Endothelial cell of umbilical vein (primary cell): ENCODE measurements at regions not wholly inside any gene's neighbourhood (a gene's known extent, or its start where the extent isn't known, plus 50 kb on each side); places are given as distances from the start of the nearest gene placed in this dataset.

Experiments used
- BruUV-seq: library from RNA; stranded (reverse); fragments of 400-500 nt; replicated peaks from 2 replicates; lab custom pipeline; 2021; lab: Mats Ljungman, UMichigan
- CTCF ChIA-PET: fragments of 300-600, 350-600 bp; sonication (Branson Sonifier 250); formaldehyde crosslinking; loops from one replicate; lab custom pipeline; 2021; ENCODE audit warnings: antibody characterized with exemption, inconsistent platforms; lab: Charles Lee
- POLR2A ChIA-PET: fragments of 300-600, 350-600 bp; sonication (Branson Sonifier 250); formaldehyde crosslinking; loops from one replicate; lab custom pipeline; 2021; ENCODE audit warnings: antibody characterized with exemption, inconsistent platforms; lab: Charles Lee
- DNase-seq: peaks from one replicate; pipeline ENCODE4 v3.0.0-alpha.2; 2011; ENCODE audit warnings: low read depth, low spot score
- FAIRE-seq: peaks from 2 replicates; lab custom pipeline; 2011; peaks lifted over from hg19 to GRCh38; lab: Jason Lieb, UNC
- H2AFZ ChIP-seq: 2 replicates; pipeline ENCODE4 v1.6.0; 2012; ENCODE audit warnings: low read depth, low read length, control low read depth, inconsistent platforms
- H3K27ac ChIP-seq: 2 replicates; pipeline ENCODE4 v1.5.1; 2011; ENCODE audit warnings: low read depth, mild to moderate bottlenecking, control low read depth, low read length, moderate library complexity; ENCODE audit not compliant: insufficient read depth
- H3K27me3 ChIP-seq, 2 experiments: 2 replicates each; pipeline versions ENCODE4 v1.6.0 to v1.6.1; 2011; ENCODE audit warnings: low read length in 2 of 2, mixed read lengths in 1 of 2; ENCODE audit not compliant: control insufficient read depth in 2 of 2, insufficient read depth in 2 of 2
- H3K36me3 ChIP-seq, 2 experiments: 2 replicates in 1 of 2; 3 replicates in 1 of 2; pipeline ENCODE4 v1.5.1; 2011; ENCODE audit warnings: low read length in 2 of 2, mild to moderate bottlenecking in 1 of 2, moderate library complexity in 1 of 2; ENCODE audit not compliant: control insufficient read depth in 2 of 2, insufficient read depth in 2 of 2; ENCODE audit errors: extremely low read depth in 1 of 2
- H3K4me1 ChIP-seq: 3 replicates; pipeline ENCODE4 v1.5.1; 2011; ENCODE audit warnings: mild to moderate bottlenecking, low read length; ENCODE audit not compliant: control insufficient read depth, insufficient read depth; ENCODE audit errors: extremely low read depth
- H3K4me2 ChIP-seq: 2 replicates; pipeline ENCODE4 v1.6.1; 2011; ENCODE audit warnings: low read length, control low read depth, mixed read lengths; ENCODE audit not compliant: insufficient read depth
- H3K4me3 ChIP-seq, 3 experiments: fragments of 200-600 bp in 1 of 3; sonication (generic), shearing (Covaris generic) in 1 of 3; replicated peaks in 1 of 3; 2 replicates each; pipeline ENCODE4 v1.5.1; 2011 to 2016; ENCODE audit warnings: control low read depth in 3 of 3, low read length in 3 of 3, mild to moderate bottlenecking in 2 of 3, inconsistent platforms in 1 of 3, low read depth in 1 of 3, moderate library complexity in 1 of 3; ENCODE audit not compliant: insufficient read depth in 1 of 3
- H3K79me2 ChIP-seq: 2 replicates; pipeline ENCODE4 v1.6.0; 2012; ENCODE audit warnings: low read length, inconsistent platforms; ENCODE audit not compliant: control insufficient read depth, insufficient read depth
- H3K9ac ChIP-seq: replicated peaks from 2 replicates; pipeline ENCODE3; 2011; ENCODE audit warnings: low read length, control low read depth; ENCODE audit not compliant: insufficient read depth; ENCODE audit errors: extremely low read depth
- H3K9me1 ChIP-seq: replicated peaks from 3 replicates; pipeline ENCODE4 v1.6.0; 2011; ENCODE audit warnings: mild to moderate bottlenecking, low read length; ENCODE audit not compliant: control insufficient read depth, insufficient read depth; ENCODE audit errors: extremely low read depth
- H3K9me3 ChIP-seq: replicated peaks from 2 replicates; pipeline ENCODE4 v1.5.1; 2012; ENCODE audit warnings: low read length, inconsistent platforms; ENCODE audit not compliant: control insufficient read depth, insufficient read depth
- H4K20me1 ChIP-seq: replicated peaks from 2 replicates; pipeline ENCODE3; 2011; ENCODE audit warnings: mild to moderate bottlenecking, low read length; ENCODE audit not compliant: control insufficient read depth, insufficient read depth; ENCODE audit errors: extremely low read depth
- EZH2 ChIP-seq: IDR thresholded peaks from 2 replicates; pipeline ENCODE4 v1.6.1; 2012; ENCODE audit warnings: borderline replicate concordance, low read depth, mild to moderate bottlenecking, moderate library complexity, low read length, inconsistent platforms; ENCODE audit not compliant: severe bottlenecking
- FOS ChIP-seq: IDR thresholded peaks from 2 replicates; pipeline ENCODE4 v1.6.1; 2011; ENCODE audit warnings: mild to moderate bottlenecking, low read length, moderate library complexity, borderline replicate concordance; ENCODE audit not compliant: insufficient read depth
- GATA2 ChIP-seq: IDR thresholded peaks from 2 replicates; pipeline ENCODE4 v1.7.0; 2011; ENCODE audit warnings: low read depth, mild to moderate bottlenecking, moderate library complexity, mixed read lengths, low read length; ENCODE audit not compliant: insufficient read length, insufficient read depth
- JUN ChIP-seq: IDR thresholded peaks from 2 replicates; pipeline ENCODE4 v1.6.1; 2011; ENCODE audit warnings: borderline replicate concordance, low read depth; ENCODE audit not compliant: insufficient read length, insufficient read depth
- MYC ChIP-seq: IDR thresholded peaks from one replicate; pipeline ENCODE4 v1.6.1; 2011; ENCODE audit warnings: mild to moderate bottlenecking, low read depth, low read length
- POLR2A ChIP-seq: IDR thresholded peaks from 2 replicates; pipeline ENCODE4 v1.6.1; 2012; ENCODE audit warnings: low read depth, mild to moderate bottlenecking, control low read depth, low read length
- POLR2AphosphoS5 ChIP-seq: IDR thresholded peaks from 2 replicates; pipeline ENCODE4 v1.6.1; 2012; ENCODE audit warnings: low read depth, mild to moderate bottlenecking, control low read depth, low read length, moderate library complexity; ENCODE audit not compliant: insufficient read depth
- dilution Hi-C: fragments of 300-500 bp; cut with MboI; formaldehyde crosslinking; loops from one replicate; pipeline ENCODE4 v1.15.0; 2019; ENCODE audit warnings: low sequenced_read_pairs; ENCODE audit not compliant: extremely low pct_ligation_motif_present
- intact Hi-C: fragments of 100-400 bp; cut with micrococcal nuclease; formaldehyde crosslinking; loops from one replicate; pipeline ENCODE4 v1.10.0; 2022
- TF ChIP-seq, protein P1 (sequence below), 2 donors: IDR thresholded peaks; 1 replicate in 1 of 2; 2 replicates in 1 of 2; pipeline ENCODE4 v1.5.1; 2011; ENCODE audit warnings: low read length in 2 of 2, mild to moderate bottlenecking in 2 of 2, moderate library complexity in 2 of 2, control low read depth in 1 of 2, inconsistent platforms in 1 of 2, low read depth in 1 of 2; ENCODE audit not compliant: insufficient read depth in 1 of 2; ENCODE audit errors: extremely low read depth in 1 of 2

GRCh38 chr3:132847849-132848625 is 125.8 kb upstream of the NPHP3 start:
- H3K9ac ChIP-seq: no peak overlapping the region
- H3K4me2 ChIP-seq: no peak overlapping the region
- no peaks in the 10 kb centered on the region for H4K20me1 ChIP-seq
- POLR2A ChIA-PET: no interaction called here
- H3K9me3 ChIP-seq: no peaks in the 10 kb centered on the region
- DNase-seq: no peak
- no peak overlapping the region for H2AFZ ChIP-seq
- H3K4me1 ChIP-seq: no peaks in the 10 kb centered on the region
- H3K79me2 ChIP-seq: no peaks in the 10 kb centered on the region
- CTCF ChIA-PET: interaction anchor here (1.2 kb wide), 1 partner anchor 13 kb away, joined by 3 read pairs; no protein-coding TSS in a partner anchor
- no peak overlapping the region for H3K4me3 ChIP-seq
- no TSS peak for BruUV-seq
- FAIRE-seq: no peak
- H3K27ac ChIP-seq: no peak overlapping the region
- dilution Hi-C loops: no loop called here
- H3K27me3 ChIP-seq: no peaks in the 10 kb centered on the region
- no peaks in the 10 kb centered on the region for H3K36me3 ChIP-seq
- TF ChIP-seq POLR2AphosphoS5 (no peak), GATA2 (no peak), POLR2A (no peak), JUN (no peak), EZH2 (no peak), MYC (no peak), FOS (no peak)
- TF ChIP-seq, protein P1, sequence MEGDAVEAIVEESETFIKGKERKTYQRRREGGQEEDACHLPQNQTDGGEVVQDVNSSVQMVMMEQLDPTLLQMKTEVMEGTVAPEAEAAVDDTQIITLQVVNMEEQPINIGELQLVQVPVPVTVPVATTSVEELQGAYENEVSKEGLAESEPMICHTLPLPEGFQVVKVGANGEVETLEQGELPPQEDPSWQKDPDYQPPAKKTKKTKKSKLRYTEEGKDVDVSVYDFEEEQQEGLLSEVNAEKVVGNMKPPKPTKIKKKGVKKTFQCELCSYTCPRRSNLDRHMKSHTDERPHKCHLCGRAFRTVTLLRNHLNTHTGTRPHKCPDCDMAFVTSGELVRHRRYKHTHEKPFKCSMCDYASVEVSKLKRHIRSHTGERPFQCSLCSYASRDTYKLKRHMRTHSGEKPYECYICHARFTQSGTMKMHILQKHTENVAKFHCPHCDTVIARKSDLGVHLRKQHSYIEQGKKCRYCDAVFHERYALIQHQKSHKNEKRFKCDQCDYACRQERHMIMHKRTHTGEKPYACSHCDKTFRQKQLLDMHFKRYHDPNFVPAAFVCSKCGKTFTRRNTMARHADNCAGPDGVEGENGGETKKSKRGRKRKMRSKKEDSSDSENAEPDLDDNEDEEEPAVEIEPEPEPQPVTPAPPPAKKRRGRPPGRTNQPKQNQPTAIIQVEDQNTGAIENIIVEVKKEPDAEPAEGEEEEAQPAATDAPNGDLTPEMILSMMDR (IDR thresholded peaks at IDR 0.05; ENCODE audit: extremely low read depth in 1 of 2, insufficient read depth in 1 of 2, low read depth in 1 of 2, low read length in 2 of 2): no peak
- intact Hi-C loops: no loop called here
- no peaks in the 10 kb centered on the region for H3K9me1 ChIP-seq
